ENCODE measurements at regions not wholly inside any gene's neighbourhood (a gene's known extent, or its start where the extent isn't known, plus 50 kb on each side); places are given as distances from the start of the nearest gene placed in this dataset.
"Not testable (repeated sequence)": the region's sequence is repeated elsewhere in the genome, so short reads cannot be mapped to it uniquely, and the experiment has no call there.

- DNase-seq (ENCODE audit: low read depth in 2 of 2): no peak
Measured at GRCh38 chr6:11890849-11891248, 112.2 kb upstream of the ADTRP start.

GRCh38 chr6:11890209-11890608 lies 111.6 kb upstream of the ADTRP start:
- DNase-seq (ENCODE audit: low read depth in 2 of 2): no peak

- no peak for DNase-seq (ENCODE audit: low read depth in 2 of 2)
Measured at GRCh38 chr6:11889572-11889971, 111.0 kb upstream of the ADTRP start.

GRCh38 chr6:11888727-11889126 lies 110.1 kb upstream of the ADTRP start:
- DNase-seq (ENCODE audit: low read depth in 2 of 2): no peak

- DNase-seq (ENCODE audit: low read depth in 2 of 2): no peak
Measured at GRCh38 chr6:11885159-11885558, 106.6 kb upstream of the ADTRP start.

GRCh38 chr6:11883471-11883870 lies 104.9 kb upstream of the ADTRP start:
- not testable (repeated sequence) for DNase-seq (ENCODE audit: low read depth in 2 of 2)

GRCh38 chr6:11880156-11880555 lies 101.6 kb upstream of the ADTRP start:
- not testable (repeated sequence) for DNase-seq (ENCODE audit: low read depth in 2 of 2)

- no peak for DNase-seq (ENCODE audit: low read depth in 2 of 2)
Measured at GRCh38 chr6:11878735-11879134, 100.1 kb upstream of the ADTRP start.

- DNase-seq (ENCODE audit: low read depth in 2 of 2): no peak
Measured at GRCh38 chr6:11878029-11878428, 99.4 kb upstream of the ADTRP start.

GRCh38 chr6:11876934-11877433 lies 98.4 kb upstream of the ADTRP start:
- no peak for DNase-seq (ENCODE audit: low read depth in 2 of 2)

- no peak for DNase-seq (ENCODE audit: low read depth in 2 of 2)
Measured at GRCh38 chr6:11875325-11876109, 96.9 kb upstream of the ADTRP start.

- DNase-seq (ENCODE audit: low read depth in 2 of 2): peak; percentile 51 to 62
Measured at GRCh38 chr6:11869672-11870340, 91.2 kb upstream of the ADTRP start.

GRCh38 chr6:11868392-11868791 lies 89.8 kb upstream of the ADTRP start:
- DNase-seq (ENCODE audit: low read depth in 2 of 2): no peak

- DNase-seq (ENCODE audit: low read depth in 2 of 2): peak in 1 of 2 donors; percentile 40
Measured at GRCh38 chr6:11865680-11866300, 87.2 kb upstream of the ADTRP start.

- DNase-seq (ENCODE audit: low read depth in 2 of 2): no peak
Measured at GRCh38 chr6:11858439-11858838, 79.8 kb upstream of the ADTRP start.

GRCh38 chr6:11855743-11856142 lies 77.1 kb upstream of the ADTRP start:
- no peak for DNase-seq (ENCODE audit: low read depth in 2 of 2)

GRCh38 chr6:11854408-11855165 lies 76.0 kb upstream of the ADTRP start:
- peak; percentile 53 to 81 for DNase-seq (ENCODE audit: low read depth in 2 of 2)

GRCh38 chr6:11853678-11854407 lies 75.2 kb upstream of the ADTRP start:
- no peak for DNase-seq (ENCODE audit: low read depth in 2 of 2)

- DNase-seq (ENCODE audit: low read depth in 2 of 2): no peak
Measured at GRCh38 chr6:11852061-11852651, 73.6 kb upstream of the ADTRP start.

GRCh38 chr6:11851387-11851786 lies 72.8 kb upstream of the ADTRP start:
- peak in 1 of 2 donors; percentile 20 for DNase-seq (ENCODE audit: low read depth in 2 of 2)

Data from lung microvascular endothelial cell (primary cell).